Sigmoid colon (tissue), 6 donors: ENCODE measurements at regions not wholly inside any gene's neighbourhood (a gene's known extent, or its start where the extent isn't known, plus 50 kb on each side); places are given as distances from the start of the nearest gene placed in this dataset.

ENCODE experiments used
- DNase-seq: peaks from one replicate; pipeline ENCODE4 v3.0.0-alpha.2; 2019
- H3K27ac ChIP-seq, 4 donors: fragments of 200-600 bp; sonication (generic); one replicate each; pipeline ENCODE4 v1.5.1; 2016 to 2019; ENCODE audit warnings: mild to moderate bottlenecking in 1 of 4
- H3K27me3 ChIP-seq, 3 donors: fragments of 200-600 bp; sonication (generic); one replicate each; pipeline ENCODE4 v1.5.1; 2019; ENCODE audit warnings: mild to moderate bottlenecking in 1 of 3
- H3K36me3 ChIP-seq, 4 donors: fragments of 200-600 bp; sonication (generic); one replicate each; pipeline ENCODE4 v1.5.1; 2016 to 2019
- H3K4me1 ChIP-seq, 4 donors: fragments of 200-600 bp; sonication (generic); one replicate each; pipeline ENCODE4 v1.5.1; 2017 to 2019
- H3K4me3 ChIP-seq, 4 donors: fragments of 200-600 bp; sonication (generic); one replicate each; pipeline ENCODE4 v1.5.1; 2017 to 2019; ENCODE audit warnings: mild to moderate bottlenecking in 2 of 4, moderate library complexity in 1 of 4
- H3K9me3 ChIP-seq, 4 donors: fragments of 200-600 bp in 3 of 4; sonication (generic) in 3 of 4; one replicate each; pipeline versions ENCODE4 v1.5.1 to v1.6.1; 2013 to 2019
- CTCF ChIP-seq, 4 experiments: fragments of 450-650 bp in 3 of 4; fragments of 200-600 bp in 1 of 4; IDR thresholded peaks; one replicate each; pipeline ENCODE4 v1.5.1; 2016 to 2019; ENCODE audit warnings: antibody characterized with exemption in 4 of 4, mild to moderate bottlenecking in 3 of 4, moderate library complexity in 2 of 4
- EP300 ChIP-seq, 4 donors: sonication (generic); formaldehyde crosslinking; IDR thresholded peaks; one replicate each; pipeline ENCODE4 v1.6.1; 2017; ENCODE audit warnings: antibody characterized with exemption in 4 of 4
- POLR2A ChIP-seq, 2 donors: fragments of 450-650 bp; IDR thresholded peaks; one replicate each; pipeline ENCODE4 v1.6.1; 2016; ENCODE audit warnings: antibody characterized with exemption in 2 of 2, mild to moderate bottlenecking in 2 of 2, moderate library complexity in 2 of 2
- POLR2AphosphoS5 ChIP-seq, 4 donors: sonication (generic); formaldehyde crosslinking; IDR thresholded peaks; one replicate each; pipeline ENCODE4 v1.6.1; 2017; ENCODE audit warnings: antibody characterized with exemption in 4 of 4
- WGBS, 2 donors: extraction: QIAGEN DNeasy Blood & Tissue Kit; methylation state at CpG; one replicate each; pipeline ENCODE4 v1.1.7; 2013; 5-methylcytosine and 5-hydroxymethylcytosine counted together
- intact Hi-C: fragments of 100-400 bp; cut with DNase I; formaldehyde crosslinking; loops from one replicate; pipeline ENCODE4 v1.15.1; 2023
- donor health status: healthy with polysubstance abuse.
- donor health status: healthy.

GRCh38 chr20:62527781-62528180 is 52.0 kb upstream of the GATA5 start:
- H3K4me1 ChIP-seq, result peaks cover 0 to 34% (median 22%) of the 10 kb centered on the region in 4 donors
- intact Hi-C loops, result loop anchor here (5.0 kb wide), 1 partner anchor 40 kb away; no protein-coding TSS in a partner anchor
- WGBS, 2 donors, result 86 to 92% methylated on average over 20 of the region's 20 CpGs
- no peak for DNase-seq
- H3K36me3 ChIP-seq, result no peaks in the 10 kb centered on the region
- H3K27ac ChIP-seq, result no peak overlapping the region
- no peak overlapping the region for H3K4me3 ChIP-seq
- TF ChIP-seq POLR2AphosphoS5 (IDR thresholded peaks at IDR 0.05) (no peak), CTCF (IDR thresholded peaks at IDR 0.05) (no peak), POLR2A (IDR thresholded peaks at IDR 0.05) (no peak), EP300 (IDR thresholded peaks at IDR 0.05) (no peak)
- no peaks in the 10 kb centered on the region for H3K27me3 ChIP-seq
- no peaks in the 10 kb centered on the region for H3K9me3 ChIP-seq

GRCh38 chr20:62528983-62529891 is 53.4 kb upstream of the GATA5 start:
- TF ChIP-seq EP300 (IDR thresholded peaks at IDR 0.05), result no peak
- TF ChIP-seq POLR2AphosphoS5 (IDR thresholded peaks at IDR 0.05), result no peak
- no peak for TF ChIP-seq POLR2A (IDR thresholded peaks at IDR 0.05)
- no peak for TF ChIP-seq CTCF (IDR thresholded peaks at IDR 0.05)
- peak overlapping the region in 3 of 4 donors; percentile 10 to 53 (median 11) for H3K27ac ChIP-seq
- peaks cover 0 to 26% (median 17%) of the 10 kb centered on the region in 4 donors for H3K4me1 ChIP-seq
- H3K36me3 ChIP-seq, result no peaks in the 10 kb centered on the region
- H3K27me3 ChIP-seq, result no peaks in the 10 kb centered on the region
- DNase-seq, result peak; percentile 83
- H3K9me3 ChIP-seq, result no peaks in the 10 kb centered on the region
- WGBS, 2 donors, result 65 to 79% methylated on average over 25 of the region's 25 CpGs
- intact Hi-C loops, result loop anchor here (5.0 kb wide), 1 partner anchor 38 kb away; no protein-coding TSS in a partner anchor
- H3K4me3 ChIP-seq, result no peak overlapping the region

- no peak overlapping the region for H3K27ac ChIP-seq
- WGBS, 2 donors, result 51 to 70% methylated on average over 25 of the region's 25 CpGs
- TF ChIP-seq CTCF (IDR thresholded peaks at IDR 0.05) (no peak), POLR2A (IDR thresholded peaks at IDR 0.05) (no peak), EP300 (IDR thresholded peaks at IDR 0.05) (no peak), POLR2AphosphoS5 (IDR thresholded peaks at IDR 0.05) (no peak)
- DNase-seq, result no peak
- no peaks in the 10 kb centered on the region for H3K36me3 ChIP-seq
- peaks cover 0 to 17% (median 9%) of the 10 kb centered on the region in 4 donors for H3K4me1 ChIP-seq
- no peaks in the 10 kb centered on the region for H3K9me3 ChIP-seq
- H3K27me3 ChIP-seq, result no peaks in the 10 kb centered on the region
- intact Hi-C loops, result loop anchor here (5.0 kb wide), 1 partner anchor 37 kb away; no protein-coding TSS in a partner anchor
- no peak overlapping the region for H3K4me3 ChIP-seq
These were observed 54.3 kb upstream of the GATA5 start for GRCh38 chr20:62529896-62530642.

GRCh38 chr20:62530643-62531032 is 54.8 kb upstream of the GATA5 start:
- H3K27me3 ChIP-seq, result no peaks in the 10 kb centered on the region
- intact Hi-C loops, result no loop called here

More at GRCh38 chr20:62530643-62531032, 54.8 kb upstream of the GATA5 start:
- Histone ChIP-seq H3K4me3 (no peak overlapping the region), H3K4me1 (peaks cover 0 to 15% (median 6%) of the 10 kb centered on the region in 4 donors), H3K36me3 (no peaks in the 10 kb centered on the region), H3K27ac (no peak overlapping the region), H3K9me3 (no peaks in the 10 kb centered on the region)
- DNase-seq, result no peak
- no peak for TF ChIP-seq CTCF (IDR thresholded peaks at IDR 0.05)
- 80 to 87% methylated on average over 16 of the region's 16 CpGs for WGBS, 2 donors
